Skeletal muscle satellite cell (primary cell): ENCODE measurements at regions not wholly inside any gene's neighbourhood (a gene's known extent, or its start where the extent isn't known, plus 50 kb on each side); places are given as distances from the start of the nearest gene placed in this dataset. TPM values are rescaled to one million over a fixed set of nuclear protein-coding genes. Genes with fewer than 3 reads are reported as not detected.

Experiments used
- H3K27me3 ChIP-seq: 2 replicates; pipeline ENCODE4 v1.7.0; 2013; ENCODE audit warnings: low read length; ENCODE audit not compliant: control insufficient read depth, insufficient read depth
- H3K36me3 ChIP-seq: 2 replicates; pipeline ENCODE4 v1.7.0; 2013; ENCODE audit warnings: mild to moderate bottlenecking, control low read depth, low read length; ENCODE audit not compliant: insufficient read depth
- H3K4me1 ChIP-seq: 2 replicates; pipeline ENCODE4 v1.7.0; 2013; ENCODE audit warnings: low read length; ENCODE audit not compliant: control insufficient read depth, insufficient read depth
- H3K4me2 ChIP-seq: 2 replicates; pipeline ENCODE4 v1.7.0; 2013; ENCODE audit warnings: mild to moderate bottlenecking, low read length
- H3K4me3 ChIP-seq: 2 replicates; pipeline ENCODE4 v1.7.0; 2013; ENCODE audit warnings: low read length
- H3K9ac ChIP-seq: 2 replicates; pipeline ENCODE4 v1.7.0; 2013; ENCODE audit warnings: mild to moderate bottlenecking, low read depth, low read length, moderate library complexity
- H3K9me3 ChIP-seq: replicated peaks from 2 replicates; pipeline ENCODE4 v1.7.0; 2013; ENCODE audit warnings: mild to moderate bottlenecking, control low read depth, low read length
- small RNA-seq: library from RNA; depleted of rRNA; stranded (forward); fragments of <200 nt; gene quantifications from one replicate; pipeline ENCODE3, GENCODE V24; 2012

DNA sequence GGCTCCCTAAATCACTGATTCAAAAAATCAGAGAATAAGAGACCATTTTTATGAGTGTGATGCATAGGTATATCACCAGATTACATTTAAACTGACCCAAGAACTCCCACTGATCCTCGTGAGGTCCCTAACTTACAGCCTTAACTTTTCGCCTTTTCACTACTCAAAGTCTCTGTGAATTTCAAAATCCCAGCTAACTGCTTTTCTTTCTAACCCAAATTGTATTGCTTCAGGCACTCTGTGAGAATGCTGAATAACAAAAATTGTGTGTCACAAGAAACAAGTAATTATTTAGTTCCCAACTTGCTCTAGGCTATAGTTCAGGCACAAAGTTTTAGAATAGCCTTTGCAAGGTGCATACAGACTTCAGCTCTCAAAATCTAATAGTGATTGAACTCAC is 368.6 kb downstream of the CHSY3 start:
- no peak overlapping the region for H3K4me3 ChIP-seq
- no peaks in the 10 kb centered on the region for H3K9me3 ChIP-seq
- no peaks in the 10 kb centered on the region for H3K4me1 ChIP-seq
- no peak overlapping the region for H3K9ac ChIP-seq
- no peaks in the 10 kb centered on the region for H3K27me3 ChIP-seq
- H3K4me2 ChIP-seq: no peak overlapping the region
- H3K36me3 ChIP-seq: no peaks in the 10 kb centered on the region

DNA sequence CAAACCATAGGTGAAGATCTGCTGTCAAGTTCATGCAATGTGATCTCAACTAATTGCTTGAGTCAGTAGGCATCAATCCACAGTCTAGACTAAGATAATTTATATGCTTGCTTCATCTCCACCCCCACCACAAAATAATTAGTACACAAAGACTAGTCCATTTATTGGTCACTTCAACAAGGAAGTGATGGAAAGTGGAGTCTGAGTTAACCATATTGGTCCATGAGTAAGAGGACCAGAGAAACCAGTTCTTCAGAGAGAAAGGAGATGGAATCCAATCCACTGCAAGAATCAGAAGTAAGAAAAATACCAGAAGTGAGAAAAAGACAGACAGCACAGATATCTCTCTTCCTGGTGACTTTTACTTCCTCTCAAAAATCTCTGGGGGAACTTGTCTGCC is 366.5 kb downstream of the CHSY3 start:
- Histone ChIP-seq H3K27me3 (no peaks in the 10 kb centered on the region), H3K4me3 (no peak overlapping the region), H3K4me1 (no peaks in the 10 kb centered on the region), H3K4me2 (no peak overlapping the region), H3K9ac (no peak overlapping the region), H3K9me3 (no peaks in the 10 kb centered on the region), H3K36me3 (no peaks in the 10 kb centered on the region)

DNA sequence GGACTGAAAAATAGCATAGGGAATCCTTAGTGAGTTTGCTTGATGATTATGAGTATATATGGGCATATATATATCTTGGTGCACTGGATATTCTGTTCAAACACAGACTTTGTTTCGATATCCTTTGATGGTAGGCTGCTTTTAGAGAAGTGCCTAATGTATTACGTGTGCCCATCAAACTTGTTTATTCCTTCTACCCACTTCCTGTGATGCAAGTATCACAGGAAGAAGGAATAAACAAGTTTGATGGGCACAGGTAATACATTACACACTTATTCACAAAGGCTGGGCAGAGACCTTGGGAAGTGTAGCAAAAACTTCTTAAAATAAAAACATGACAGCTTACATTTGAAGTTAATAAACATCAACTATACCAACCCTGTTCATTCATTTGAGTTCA is 364.2 kb downstream of the CHSY3 start:
- Histone ChIP-seq H3K36me3 (no peaks in the 10 kb centered on the region), H3K9ac (no peak overlapping the region), H3K4me2 (no peak overlapping the region), H3K27me3 (no peaks in the 10 kb centered on the region), H3K4me1 (no peaks in the 10 kb centered on the region), H3K9me3 (no peaks in the 10 kb centered on the region), H3K4me3 (no peak overlapping the region)

DNA sequence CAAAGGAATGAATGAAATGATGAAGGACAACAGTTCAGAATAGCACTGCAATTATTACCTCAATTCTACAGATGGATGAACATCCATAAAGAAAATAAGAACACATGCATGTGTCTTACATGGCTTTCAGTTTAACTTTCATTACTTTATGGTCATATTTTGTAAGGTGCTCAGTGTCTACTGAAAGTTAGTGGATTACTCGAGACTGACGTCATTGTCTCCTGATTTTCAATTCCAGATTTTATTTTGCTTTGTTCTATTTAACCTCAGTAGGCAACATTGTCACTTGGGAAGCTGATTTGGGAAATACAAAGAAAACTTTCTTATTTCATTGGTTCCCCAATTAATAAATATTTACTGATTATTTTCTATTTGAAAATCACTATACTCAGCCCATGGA is 363.7 kb downstream of the CHSY3 start:
- Histone ChIP-seq H3K9ac (no peak overlapping the region), H3K4me1 (no peaks in the 10 kb centered on the region), H3K4me3 (no peak overlapping the region), H3K9me3 (no peaks in the 10 kb centered on the region), H3K4me2 (no peak overlapping the region), H3K27me3 (no peaks in the 10 kb centered on the region), H3K36me3 (no peaks in the 10 kb centered on the region)

DNA sequence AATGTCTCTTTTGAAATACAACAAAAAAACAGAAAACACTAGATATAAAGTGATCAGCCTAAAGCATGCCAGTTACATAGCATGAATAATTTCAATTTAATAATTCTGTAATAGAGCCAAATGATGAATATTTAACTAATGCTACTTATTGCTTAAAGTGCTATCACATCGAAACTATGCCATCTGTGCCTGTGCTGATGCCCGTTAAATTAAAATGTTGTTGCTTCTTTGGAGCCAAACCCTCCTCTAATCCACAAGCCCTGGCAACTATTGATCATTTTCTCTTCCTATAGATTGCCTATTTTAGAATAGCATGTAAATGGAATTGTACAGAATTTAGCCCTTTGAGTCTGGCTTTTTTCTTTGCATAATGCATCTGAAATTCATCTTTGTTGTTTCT is 356.2 kb downstream of the CHSY3 start:
- H3K9me3 ChIP-seq: no peaks in the 10 kb centered on the region
- no peaks in the 10 kb centered on the region for H3K27me3 ChIP-seq
- no peaks in the 10 kb centered on the region for H3K4me1 ChIP-seq
- no peak overlapping the region for H3K4me2 ChIP-seq
- no peaks in the 10 kb centered on the region for H3K36me3 ChIP-seq
- no peak overlapping the region for H3K4me3 ChIP-seq
- no peak overlapping the region for H3K9ac ChIP-seq

DNA sequence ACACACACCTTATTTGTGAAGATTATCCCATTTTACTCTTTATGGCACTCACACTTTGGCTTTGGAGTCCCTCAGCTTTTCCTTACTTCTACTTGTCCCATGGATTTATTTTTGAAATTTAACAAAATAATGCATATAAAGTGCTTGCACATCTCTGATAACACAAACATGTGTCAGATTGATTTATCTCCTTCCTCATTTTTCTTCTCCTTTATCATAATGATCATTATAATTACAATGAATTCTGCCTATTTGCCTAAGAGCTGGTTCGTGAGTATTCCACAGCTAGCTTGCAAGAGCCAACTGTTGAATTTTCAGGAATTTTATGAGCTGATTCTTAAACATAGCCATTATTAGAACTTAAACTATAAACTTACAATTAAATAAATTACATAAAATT is 347.7 kb downstream of the CHSY3 start:
- H3K27me3 ChIP-seq: no peaks in the 10 kb centered on the region
- H3K36me3 ChIP-seq: no peaks in the 10 kb centered on the region
- no peak overlapping the region for H3K4me2 ChIP-seq
- no peaks in the 10 kb centered on the region for H3K9me3 ChIP-seq
- H3K4me3 ChIP-seq: no peak overlapping the region
- H3K9ac ChIP-seq: no peak overlapping the region
- H3K4me1 ChIP-seq: no peaks in the 10 kb centered on the region

DNA sequence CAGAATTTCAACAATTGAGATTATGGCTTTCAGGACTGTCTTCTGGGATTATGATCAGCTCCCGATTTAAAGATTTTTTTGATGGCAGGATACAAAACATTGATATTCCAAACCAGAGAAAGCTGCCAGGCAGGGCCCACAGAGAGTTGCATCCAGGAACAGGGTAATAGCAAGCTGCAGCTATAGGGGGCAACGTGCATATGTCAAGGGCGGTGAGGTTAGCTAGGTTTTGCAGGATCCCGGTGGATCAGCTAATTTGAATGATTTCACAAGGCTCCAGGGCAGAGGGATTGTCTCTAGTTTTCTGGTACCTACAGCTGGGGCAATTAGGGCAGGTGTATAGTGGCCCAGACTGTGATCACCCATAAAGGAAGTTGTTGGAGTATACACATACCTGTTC is 339.4 kb downstream of the CHSY3 start:
- Histone ChIP-seq H3K4me3 (no peak overlapping the region), H3K4me1 (no peaks in the 10 kb centered on the region), H3K36me3 (no peaks in the 10 kb centered on the region), H3K27me3 (no peaks in the 10 kb centered on the region), H3K9me3 (no peaks in the 10 kb centered on the region), H3K4me2 (no peak overlapping the region), H3K9ac (no peak overlapping the region)

DNA sequence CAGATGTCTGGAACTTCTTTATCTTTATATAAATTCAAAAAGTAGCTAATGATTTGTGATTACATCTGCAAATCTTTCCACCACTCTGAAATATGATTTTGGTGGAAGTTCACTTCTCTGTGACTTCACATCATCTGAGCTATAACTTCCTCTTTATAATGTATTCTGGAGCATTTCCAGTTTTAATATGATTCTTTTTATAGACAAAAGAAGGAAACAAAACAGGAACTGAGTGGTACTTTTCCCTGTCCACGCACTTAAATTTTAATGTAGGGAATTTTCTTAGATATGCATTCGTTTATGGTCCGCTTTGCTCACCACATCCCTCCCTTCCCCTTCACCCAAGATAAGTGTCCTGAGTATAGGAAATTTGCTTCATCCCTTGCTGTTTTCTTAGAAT is 333.5 kb downstream of the CHSY3 start:
- Histone ChIP-seq H3K4me1 (no peaks in the 10 kb centered on the region), H3K36me3 (no peaks in the 10 kb centered on the region), H3K27me3 (no peaks in the 10 kb centered on the region), H3K9me3 (no peaks in the 10 kb centered on the region), H3K4me2 (no peak overlapping the region), H3K9ac (no peak overlapping the region), H3K4me3 (no peak overlapping the region)

Small RNA genes in the stretch of these regions (small RNA-seq; reads per million reads assigned to genes)
- gene AC113367.2: not detected
- gene RNU7-53P: not detected
